Body of pancreas (tissue), 4 donors: ENCODE measurements at regions not wholly inside any gene's neighbourhood (a gene's known extent, or its start where the extent isn't known, plus 50 kb on each side); places are given as distances from the start of the nearest gene placed in this dataset.

Experiments
- CTCF ChIP-seq, 7 experiments: fragments of 450-650 bp in 4 of 7; fragments of 200-600 bp in 3 of 7; sonication (generic) in 3 of 7; IDR thresholded peaks; one replicate each; pipeline ENCODE4 v1.5.1; 2016 to 2019; ENCODE audit warnings: antibody characterized with exemption in 7 of 7
- POLR2A ChIP-seq, 3 donors: fragments of 450-650 bp; IDR thresholded peaks; one replicate each; pipeline ENCODE4 v1.6.1; 2016; ENCODE audit warnings: antibody characterized with exemption in 3 of 3, mild to moderate bottlenecking in 2 of 3

- TF ChIP-seq CTCF (IDR thresholded peaks at IDR 0.05) (no peak), POLR2A (IDR thresholded peaks at IDR 0.05) (no peak)
These were observed 425.8 kb downstream of the KCTD16 start for GRCh38 chr5:144596517-144596916.
